NCI-H1048 (cell line): ENCODE measurements at regions not wholly inside any gene's neighbourhood (a gene's known extent, or its start where the extent isn't known, plus 50 kb on each side); places are given as distances from the start of the nearest gene placed in this dataset.
"Not testable (repeated sequence)": the region's sequence is repeated elsewhere in the genome, so short reads cannot be mapped to it uniquely, and the experiment has no call there.

Source experiments
- DNase-seq: peaks from one replicate; lab custom pipeline; 2025; lab: John Stamatoyannopoulos, UW

DNA sequence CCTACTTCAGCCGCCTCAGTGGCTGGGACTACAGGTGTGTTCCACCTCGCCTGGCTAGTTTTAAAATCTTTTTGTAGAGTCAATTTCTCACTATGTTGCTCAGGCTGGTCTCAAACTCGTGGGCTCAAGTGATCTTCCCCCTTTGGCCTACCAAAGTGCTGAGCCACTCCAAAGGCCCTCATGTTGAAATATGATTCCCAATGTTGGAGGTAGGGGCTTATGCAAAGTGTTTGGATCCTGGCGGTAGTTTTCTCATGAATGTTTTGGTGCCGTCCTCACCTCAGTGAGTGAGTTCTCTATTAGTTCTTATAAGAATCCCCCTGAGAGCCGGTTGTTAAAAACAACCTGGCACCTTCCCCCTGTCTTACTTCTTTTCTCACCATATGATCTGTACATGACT, 784.6 kb downstream of the TMTC2 start:
- DNase-seq, result no peak

GRCh38 chr12:83470749-83471148, 784.0 kb downstream of the TMTC2 start:
- no peak for DNase-seq

DNA sequence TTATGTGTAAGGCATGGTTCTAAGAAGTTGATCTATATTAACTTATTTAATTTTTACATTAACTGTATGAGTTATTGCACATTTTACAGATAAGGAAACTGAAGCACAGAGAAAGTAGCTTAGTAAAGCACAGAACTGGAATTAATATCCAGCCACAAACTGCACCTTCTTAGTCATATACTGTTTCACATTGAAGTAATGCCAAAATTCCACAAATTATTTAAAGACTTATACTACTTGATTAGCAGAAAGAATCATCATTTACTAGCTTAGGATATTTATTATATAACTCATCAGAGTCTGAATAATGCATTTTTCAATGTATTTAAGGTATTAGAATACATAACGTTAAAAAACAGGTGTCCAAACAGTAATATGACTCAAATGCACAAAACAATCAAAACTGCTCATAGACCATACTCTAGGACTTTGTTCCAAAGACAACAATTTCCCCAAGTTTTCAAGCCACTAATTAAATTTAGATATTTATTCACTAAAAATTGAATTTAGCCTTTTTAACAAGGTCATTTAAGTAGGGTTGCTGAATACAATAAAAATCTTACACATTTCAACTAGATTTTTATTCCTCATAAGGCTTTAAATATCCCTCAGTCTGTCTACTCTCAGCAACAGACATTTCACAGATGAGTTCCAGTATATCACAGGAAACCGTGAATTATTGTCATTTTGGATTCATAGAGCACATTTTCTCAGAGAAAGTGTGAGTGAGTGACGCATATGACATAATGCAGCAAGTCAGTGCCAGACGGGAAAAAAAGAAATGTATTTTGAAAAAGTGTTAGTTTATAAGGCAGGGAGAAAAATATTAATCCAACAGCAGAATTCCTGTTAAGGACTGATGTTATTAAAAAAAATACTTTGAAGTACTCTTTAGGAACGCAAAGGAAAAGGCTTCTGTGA, 782.5 kb downstream of the TMTC2 start:
- DNase-seq, result no peak

DNA sequence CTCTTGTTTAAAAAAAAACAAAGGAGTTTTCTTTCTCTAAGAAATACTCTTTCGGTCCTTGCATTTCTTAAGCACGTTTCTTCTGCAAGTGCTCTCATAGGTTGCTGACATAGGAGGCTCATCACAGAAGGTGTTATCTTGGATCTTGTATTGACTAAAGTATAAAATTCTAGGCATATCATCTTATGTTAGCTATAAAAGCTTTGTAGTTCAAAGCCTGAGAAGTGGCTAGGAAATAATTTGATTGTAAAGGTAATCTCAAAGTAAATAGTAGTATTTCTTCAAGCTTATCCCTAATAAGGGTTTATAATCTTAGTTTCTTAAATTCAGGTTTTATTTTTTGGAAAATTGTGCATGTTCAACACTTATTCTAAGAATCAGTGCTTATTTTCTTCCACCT, 778.9 kb downstream of the TMTC2 start:
- no peak for DNase-seq

GRCh38 chr12:83462419-83462818, 775.7 kb downstream of the TMTC2 start:
- no peak for DNase-seq

GRCh38 chr12:83461336-83461935, 774.7 kb downstream of the TMTC2 start:
- DNase-seq, result no peak

- DNase-seq, result no peak
Measured at GRCh38 chr12:83451189-83451588, 764.5 kb downstream of the TMTC2 start.

DNA sequence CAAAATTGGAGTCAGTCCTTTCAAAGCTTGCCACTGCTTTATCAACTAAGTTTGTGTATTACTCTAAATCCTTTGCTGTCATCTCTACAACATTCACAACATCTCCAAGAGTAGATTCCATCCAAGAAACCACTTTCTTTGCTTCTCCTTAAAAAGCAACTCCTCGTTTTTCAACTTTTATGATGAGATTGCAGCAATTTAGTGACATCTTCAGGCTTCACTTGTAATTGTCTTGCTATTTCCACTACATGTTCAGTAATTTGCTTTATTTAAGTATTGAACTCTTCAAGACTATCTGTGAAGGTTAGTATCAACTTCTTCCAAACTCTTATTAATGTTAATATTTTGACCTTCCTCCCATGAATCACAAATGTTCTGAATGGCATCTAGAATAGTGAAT, 747.9 kb downstream of the TMTC2 start:
- no peak for DNase-seq

GRCh38 chr12:83432176-83432719, 745.5 kb downstream of the TMTC2 start:
- no peak for DNase-seq

DNA sequence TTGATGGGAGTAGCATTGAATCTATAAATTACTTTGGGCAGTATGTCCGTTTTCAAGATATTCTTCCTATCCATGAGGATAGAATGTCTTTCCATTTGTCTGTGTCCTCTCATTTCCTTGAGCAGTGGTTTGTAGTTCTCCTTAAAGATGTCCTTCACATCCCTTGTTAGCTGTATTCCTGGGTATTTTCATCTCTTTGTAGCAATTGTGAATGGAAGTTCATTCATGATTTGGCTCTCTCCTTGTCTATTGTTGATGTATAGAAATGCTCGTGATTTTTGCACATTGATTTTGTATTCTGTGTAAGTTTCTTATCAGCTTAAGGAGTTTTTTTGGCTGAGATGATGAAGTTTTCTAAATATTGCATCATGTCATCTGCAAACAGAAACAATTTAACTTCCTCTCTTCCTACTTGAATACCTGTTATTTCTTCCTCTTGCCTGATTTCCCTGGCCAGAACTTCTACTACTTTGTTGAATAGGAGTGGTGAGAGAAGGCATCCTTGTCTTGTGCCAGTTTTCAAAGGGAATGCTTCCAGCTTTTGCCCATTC, 741.0 kb downstream of the TMTC2 start:
- not testable (repeated sequence) for DNase-seq

DNA sequence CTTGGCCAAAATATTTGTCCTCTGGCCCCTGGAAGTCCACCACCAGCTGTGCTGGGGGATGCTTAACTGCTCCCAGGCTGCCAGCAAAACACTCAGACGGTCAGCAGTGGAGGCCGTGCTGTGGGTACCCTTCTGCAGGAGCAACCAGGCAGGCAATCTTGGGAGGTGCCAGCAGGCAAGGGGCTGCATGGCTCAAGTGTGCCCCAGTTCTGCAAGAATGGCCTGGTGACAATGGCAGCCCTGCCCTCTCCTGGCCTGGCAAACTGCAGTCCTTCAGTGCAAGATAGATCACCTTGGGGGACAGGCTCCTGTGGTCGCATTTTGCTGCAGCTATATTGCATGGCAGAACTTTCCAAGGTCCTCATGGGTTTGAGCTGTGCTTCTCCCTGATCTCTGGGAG, 728.3 kb downstream of the TMTC2 start:
- no peak for DNase-seq

DNA sequence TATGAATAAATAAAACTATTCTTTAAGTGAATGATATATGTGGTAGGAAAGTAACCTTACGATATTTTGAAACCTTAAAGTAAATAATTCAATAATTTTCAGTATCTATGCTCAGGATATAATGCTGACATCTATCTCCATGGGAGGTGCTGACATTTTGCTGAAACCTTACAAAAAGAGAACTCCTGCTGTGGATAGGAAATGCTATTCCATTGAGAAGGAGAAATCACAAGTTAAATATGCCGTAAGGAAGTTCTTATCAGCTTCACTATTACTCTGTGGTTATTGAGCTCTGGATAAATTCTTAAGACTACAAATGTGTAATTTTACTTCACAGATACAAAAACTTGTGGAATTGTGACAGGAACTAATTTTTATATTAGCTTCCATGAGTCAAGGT, 722.1 kb downstream of the TMTC2 start:
- DNase-seq, result no peak

DNA sequence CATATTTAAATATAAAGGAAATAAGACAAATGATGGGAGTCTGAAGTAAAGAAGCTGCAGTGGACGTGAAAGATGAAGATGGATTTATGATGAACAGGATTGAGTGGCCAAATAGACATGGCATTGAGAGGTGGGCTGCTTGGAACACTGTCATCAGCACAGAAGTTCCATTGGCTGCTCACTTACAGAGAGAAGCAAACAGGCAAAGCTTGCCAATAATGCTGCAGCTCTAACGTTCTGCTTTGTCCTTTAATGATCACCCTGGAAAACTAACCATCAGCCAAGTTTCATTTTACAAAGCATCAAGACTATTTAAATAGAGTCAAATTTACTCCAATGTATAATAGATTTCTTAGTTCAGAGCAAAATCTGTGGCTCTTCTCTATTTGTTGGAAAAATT, 721.4 kb downstream of the TMTC2 start:
- no peak for DNase-seq

GRCh38 chr12:83404521-83404920, 717.8 kb downstream of the TMTC2 start:
- no peak for DNase-seq

- DNase-seq, result no peak
Measured at GRCh38 chr12:83390186-83390585, 703.5 kb downstream of the TMTC2 start.

DNA sequence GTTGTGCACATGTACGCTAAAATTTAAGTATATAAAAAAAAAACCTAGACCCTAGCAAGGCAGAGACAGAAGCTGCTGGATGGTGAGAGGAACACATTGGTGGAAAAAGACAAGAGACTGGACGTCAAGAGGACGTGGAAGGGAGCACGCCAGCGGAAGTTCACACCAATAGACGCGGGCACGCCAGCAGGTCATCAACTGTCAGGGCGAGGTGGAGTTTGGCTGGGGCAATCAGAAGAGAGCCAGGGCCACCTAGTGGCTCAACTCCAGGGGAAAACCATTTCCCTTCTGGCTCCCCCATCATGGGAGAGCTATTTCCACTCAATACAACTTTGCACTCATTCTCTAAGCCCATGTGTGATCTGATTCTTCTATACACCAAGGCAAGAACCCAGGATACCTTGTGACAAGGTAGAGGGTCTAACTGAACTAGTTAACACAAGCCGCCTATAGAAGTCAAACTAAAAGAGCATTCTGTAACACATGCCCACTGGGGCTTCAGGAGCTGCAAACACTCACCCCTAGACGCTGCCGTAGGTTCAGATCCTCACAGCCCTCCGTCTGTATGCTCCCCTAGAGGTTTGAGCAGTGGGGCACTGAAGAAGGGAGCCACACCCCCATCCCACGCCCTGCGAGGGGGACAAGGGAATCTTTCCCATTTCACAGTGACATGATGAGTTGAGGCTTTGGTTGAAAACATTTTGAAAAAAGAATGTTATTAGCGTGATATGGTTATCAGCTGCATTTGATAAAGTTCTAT, 702.7 kb downstream of the TMTC2 start:
- no peak for DNase-seq

DNA sequence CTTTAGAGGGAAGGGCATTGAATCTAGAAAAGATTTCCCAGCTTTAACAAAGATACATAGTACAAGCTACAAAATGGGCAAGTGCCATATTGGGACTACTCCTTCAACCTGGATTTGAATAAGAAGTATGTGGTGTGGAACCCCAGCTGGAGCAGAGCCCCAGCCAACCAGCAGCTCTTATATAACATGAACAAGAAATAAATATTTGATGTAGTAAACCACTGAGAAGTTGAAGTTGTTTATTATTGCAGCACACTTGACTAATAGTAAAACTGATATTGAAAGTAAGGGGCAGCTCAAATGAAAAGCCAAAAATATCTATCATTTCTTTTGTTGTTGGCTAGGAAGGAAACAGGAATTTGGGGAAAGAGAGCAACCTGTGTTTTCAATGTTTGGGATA, 701.8 kb downstream of the TMTC2 start:
- DNase-seq, result no peak

GRCh38 chr12:83386527-83387264, 700.0 kb downstream of the TMTC2 start:
- no peak for DNase-seq

DNA sequence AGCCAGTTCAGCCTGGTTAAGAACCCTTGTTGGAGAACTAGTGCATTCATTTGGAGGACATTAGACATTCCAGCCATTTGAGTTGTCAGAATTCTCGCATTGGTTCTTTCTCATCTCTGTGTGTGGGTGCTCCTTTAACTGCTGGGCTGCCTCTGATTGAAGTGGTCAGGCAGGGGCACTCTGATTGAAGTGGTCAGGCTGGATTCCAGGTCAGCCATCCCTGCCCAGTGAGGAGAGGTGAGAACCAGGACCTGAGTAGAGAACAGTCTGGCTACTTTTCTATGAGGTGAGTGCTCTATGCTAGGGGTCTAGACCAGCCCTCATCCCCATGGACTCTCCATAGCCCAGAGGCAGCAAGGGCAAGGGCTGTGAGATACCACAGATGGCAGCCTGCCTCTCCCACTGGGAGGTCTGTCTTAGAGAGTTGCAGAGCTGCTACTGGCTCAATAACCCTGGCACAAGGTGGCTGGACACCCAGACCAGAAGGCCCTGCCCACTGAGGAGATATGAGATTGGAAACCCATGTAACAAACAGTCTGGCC, 691.6 kb downstream of the TMTC2 start:
- no peak for DNase-seq

DNA sequence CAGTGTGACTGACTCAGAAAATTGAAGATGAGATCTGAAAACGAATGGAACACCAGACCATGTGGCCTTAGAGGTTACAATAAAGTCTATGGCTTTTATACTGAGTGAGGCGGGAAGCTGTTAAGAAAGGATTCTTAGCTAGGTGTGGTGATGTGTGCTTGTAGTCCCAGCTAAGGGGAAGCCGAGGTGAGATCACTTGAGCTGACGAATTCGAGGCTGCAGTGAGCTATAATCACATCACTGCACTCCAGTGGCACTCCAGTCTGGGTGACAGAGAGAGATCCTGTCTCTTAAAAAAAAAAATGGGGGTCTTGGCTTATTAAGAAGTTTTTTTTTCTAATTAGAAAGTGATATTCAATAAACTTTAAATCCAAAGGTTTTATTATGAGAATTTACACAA, 678.6 kb downstream of the TMTC2 start:
- no peak for DNase-seq

DNA sequence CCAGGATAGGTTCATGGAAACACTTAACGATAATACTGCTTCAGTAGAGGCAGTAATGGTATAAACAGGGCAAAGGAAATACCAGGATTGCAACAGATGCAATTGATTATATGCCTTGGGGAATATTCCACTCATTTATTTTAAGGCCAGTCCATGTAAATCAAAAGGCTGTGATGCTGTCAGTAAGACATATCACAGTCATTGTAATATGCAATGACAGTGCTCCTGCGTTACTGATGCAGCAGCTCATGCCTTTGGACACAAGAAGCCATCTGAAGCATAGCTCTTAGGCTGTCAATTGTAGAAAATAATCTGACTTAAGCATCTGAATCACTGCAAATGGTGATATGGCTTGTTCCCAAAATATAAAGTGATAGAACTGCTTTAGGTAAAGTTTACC, 674.8 kb downstream of the TMTC2 start:
- no peak for DNase-seq
